ENCODE measurements at regions not wholly inside any gene's neighbourhood (a gene's known extent, or its start where the extent isn't known, plus 50 kb on each side); places are given as distances from the start of the nearest gene placed in this dataset.

DNA sequence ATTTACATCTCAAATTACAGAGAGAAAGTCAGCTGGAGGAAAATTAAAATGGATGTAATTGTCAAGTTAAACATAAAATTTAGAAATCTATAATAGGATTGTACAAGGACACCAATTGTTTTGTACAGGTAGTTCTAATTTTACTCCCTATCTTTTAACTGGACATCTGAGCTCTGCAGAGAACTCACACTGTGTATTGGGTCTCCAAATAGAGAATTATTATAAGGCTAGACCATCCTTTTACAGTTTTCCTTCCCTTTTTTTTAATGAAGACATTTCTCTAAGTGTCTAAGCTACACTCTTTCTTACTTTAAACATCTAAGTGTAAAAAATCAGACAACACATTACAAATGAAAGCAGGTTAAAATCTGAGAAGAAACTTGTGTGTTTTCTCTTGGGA is 78.4 kb upstream of the GC start:
- no peak overlapping the region for H3K4me3 ChIP-seq (ENCODE audit: low read depth, low read length)
- no peak for DNase-seq (ENCODE audit: low read depth)
- TF ChIP-seq POLR2A (IDR thresholded peaks at IDR 0.05; ENCODE audit: extremely low read depth, insufficient read length) (no peak), CTCF (IDR thresholded peaks at IDR 0.05; ENCODE audit: low read depth, low read length) (no peak), MYC (IDR thresholded peaks at IDR 0.05; ENCODE audit: low read depth, low read length) (no peak)
- TF ChIP-seq, protein P1, sequence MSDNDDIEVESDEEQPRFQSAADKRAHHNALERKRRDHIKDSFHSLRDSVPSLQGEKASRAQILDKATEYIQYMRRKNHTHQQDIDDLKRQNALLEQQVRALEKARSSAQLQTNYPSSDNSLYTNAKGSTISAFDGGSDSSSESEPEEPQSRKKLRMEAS (IDR thresholded peaks at IDR 0.05; ENCODE audit: low read depth, low read length), result no peak

DNA sequence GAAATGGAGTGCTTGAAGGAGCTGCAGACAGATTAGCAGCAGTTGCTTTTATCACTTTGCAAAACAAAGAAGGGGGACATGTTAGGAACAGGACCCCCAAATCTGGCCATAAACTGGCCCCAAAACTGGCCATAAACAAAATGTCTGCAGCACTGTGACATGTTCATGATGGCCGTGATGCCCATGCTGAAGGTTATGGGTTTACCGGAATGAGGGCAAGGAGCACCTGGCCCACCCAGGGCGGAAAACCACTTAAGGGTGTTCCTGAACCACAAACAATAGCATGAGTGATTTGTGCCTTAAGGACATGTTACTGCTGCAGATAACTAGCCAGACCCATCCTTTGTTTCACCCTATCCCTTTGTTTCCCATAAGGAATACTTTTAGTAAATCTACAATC is 79.6 kb upstream of the GC start:
- H3K4me3 ChIP-seq (ENCODE audit: low read depth, low read length), result no peak overlapping the region
- no peak for DNase-seq (ENCODE audit: low read depth)
- TF ChIP-seq MYC (IDR thresholded peaks at IDR 0.05; ENCODE audit: low read depth, low read length) (no peak), POLR2A (IDR thresholded peaks at IDR 0.05; ENCODE audit: extremely low read depth, insufficient read length) (no peak), CTCF (IDR thresholded peaks at IDR 0.05; ENCODE audit: low read depth, low read length) (no peak)
- TF ChIP-seq, protein P1 (IDR thresholded peaks at IDR 0.05; ENCODE audit: low read depth, low read length), result no peak

- TF ChIP-seq CTCF (IDR thresholded peaks at IDR 0.05; ENCODE audit: low read depth, low read length) (no peak), MYC (IDR thresholded peaks at IDR 0.05; ENCODE audit: low read depth, low read length) (no peak), POLR2A (IDR thresholded peaks at IDR 0.05; ENCODE audit: extremely low read depth, insufficient read length) (no peak)
- TF ChIP-seq, protein P1 (IDR thresholded peaks at IDR 0.05; ENCODE audit: low read depth, low read length), result no peak
- no peak for DNase-seq (ENCODE audit: low read depth)
- no peak overlapping the region for H3K4me3 ChIP-seq (ENCODE audit: low read depth, low read length)
These were observed 80.5 kb upstream of the GC start for GRCh38 chr4:71864380-71864779.

- no peak overlapping the region for H3K4me3 ChIP-seq (ENCODE audit: low read depth, low read length)
- TF ChIP-seq MYC (IDR thresholded peaks at IDR 0.05; ENCODE audit: low read depth, low read length), result no peak
- TF ChIP-seq POLR2A (IDR thresholded peaks at IDR 0.05; ENCODE audit: extremely low read depth, insufficient read length), result no peak
- TF ChIP-seq, protein P1 (IDR thresholded peaks at IDR 0.05; ENCODE audit: low read depth, low read length), result no peak
- no peak for TF ChIP-seq CTCF (IDR thresholded peaks at IDR 0.05; ENCODE audit: low read depth, low read length)
- DNase-seq (ENCODE audit: low read depth), result no peak
These were observed 82.5 kb upstream of the GC start for GRCh38 chr4:71866212-71866885.

GRCh38 chr4:71867598-71867997 is 83.7 kb upstream of the GC start:
- no peak overlapping the region for H3K4me3 ChIP-seq (ENCODE audit: low read depth, low read length)
- DNase-seq (ENCODE audit: low read depth), result no peak
- no peak for TF ChIP-seq MYC (IDR thresholded peaks at IDR 0.05; ENCODE audit: low read depth, low read length)
- TF ChIP-seq POLR2A (IDR thresholded peaks at IDR 0.05; ENCODE audit: extremely low read depth, insufficient read length), result no peak
- TF ChIP-seq CTCF (IDR thresholded peaks at IDR 0.05; ENCODE audit: low read depth, low read length), result no peak
- TF ChIP-seq, protein P1 (IDR thresholded peaks at IDR 0.05; ENCODE audit: low read depth, low read length), result no peak

All from NB4 (cell line).